ENCODE measurements at regions not wholly inside any gene's neighbourhood (a gene's known extent, or its start where the extent isn't known, plus 50 kb on each side); places are given as distances from the start of the nearest gene placed in this dataset.

DNA sequence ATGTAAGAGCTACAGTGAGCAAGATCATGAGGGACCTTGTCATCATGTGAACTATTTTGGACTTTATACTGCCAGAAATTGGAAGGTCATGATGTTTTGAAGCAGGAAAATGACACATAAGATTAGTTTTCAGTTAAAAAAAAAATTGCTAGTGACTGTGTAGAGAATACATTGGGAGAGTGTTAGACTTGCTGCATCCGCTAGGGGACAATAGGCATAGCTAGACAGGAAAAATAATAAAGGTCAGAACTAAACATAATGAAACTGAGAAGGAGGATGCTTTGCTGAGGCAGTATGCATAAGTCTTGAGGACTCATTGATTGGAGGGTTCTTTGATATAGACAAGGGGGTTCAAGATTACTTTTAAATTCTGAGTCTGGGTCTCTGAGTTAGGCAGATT lies 275.8 kb upstream of the KCNH8 start:
- CTCF ChIA-PET = interaction anchor here (0.7 to 1.4 kb wide), 2 partner anchors 116 to 1005 kb away, joined by 3 to 4 read pairs; no protein-coding TSS in a partner anchor
- H3K9me3 ChIP-seq (ENCODE audit: control insufficient read depth, insufficient read depth, low read depth, low read length) = no peaks in the 10 kb centered on the region
- no peak overlapping the region for H3K4me3 ChIP-seq (ENCODE audit: low read depth, low read length)
- no peaks in the 10 kb centered on the region for H3K4me1 ChIP-seq (ENCODE audit: control insufficient read depth, insufficient read depth, low read length)
- H3K36me3 ChIP-seq (ENCODE audit: control insufficient read depth in 2 of 2, insufficient read depth in 1 of 2, low read length in 2 of 2) = no peaks in the 10 kb centered on the region
- TF ChIP-seq TCF7L2 (IDR thresholded peaks at IDR 0.05; ENCODE audit: borderline replicate concordance, low read depth, low read length) = no peak
- no peak for TF ChIP-seq YY1 (tag by site-specific recombination; IDR thresholded peaks at IDR 0.05)
- POLR2A ChIA-PET = no interaction called here
- H3K27ac ChIP-seq (ENCODE audit: extremely low read depth, low read depth, low read length) = no peak overlapping the region

DNA sequence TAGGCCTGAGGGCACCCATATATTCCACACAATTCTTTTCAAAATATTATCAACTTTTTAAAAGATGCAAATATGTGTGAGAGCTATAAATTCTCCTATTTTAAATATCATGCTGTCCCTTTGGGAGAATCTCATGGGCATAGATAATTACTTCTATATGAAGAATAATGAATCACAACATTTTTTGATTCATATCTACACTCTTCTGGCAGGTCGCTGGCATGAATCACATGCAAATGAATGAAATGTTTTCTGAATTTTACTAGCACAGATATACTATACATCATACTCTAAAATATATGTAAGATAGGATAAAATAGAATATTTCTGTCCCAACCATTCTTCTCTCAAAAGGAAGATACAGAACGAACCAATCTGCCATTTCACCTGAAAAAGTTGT lies 277.7 kb upstream of the KCNH8 start:
- H3K4me3 ChIP-seq (ENCODE audit: low read depth, low read length) = no peak overlapping the region
- no peak overlapping the region for H3K27ac ChIP-seq (ENCODE audit: extremely low read depth, low read depth, low read length)
- CTCF ChIA-PET = no interaction called here
- POLR2A ChIA-PET = no interaction called here
- H3K36me3 ChIP-seq (ENCODE audit: control insufficient read depth in 2 of 2, insufficient read depth in 1 of 2, low read length in 2 of 2) = no peaks in the 10 kb centered on the region
- H3K4me1 ChIP-seq (ENCODE audit: control insufficient read depth, insufficient read depth, low read length) = no peaks in the 10 kb centered on the region
- TF ChIP-seq ZNF433 (tag by site-specific recombination; IDR thresholded peaks at IDR 0.05; ENCODE audit: low read depth) = no peak
- no peaks in the 10 kb centered on the region for H3K9me3 ChIP-seq (ENCODE audit: control insufficient read depth, insufficient read depth, low read depth, low read length)

GRCh38 chr3:18870074-18870640 lies 278.2 kb upstream of the KCNH8 start:
- Histone ChIP-seq H3K4me1 (ENCODE audit: control insufficient read depth, insufficient read depth, low read length) (no peaks in the 10 kb centered on the region), H3K27ac (ENCODE audit: extremely low read depth, low read depth, low read length) (no peak overlapping the region), H3K4me3 (ENCODE audit: low read depth, low read length) (no peak overlapping the region), H3K9me3 (ENCODE audit: control insufficient read depth, insufficient read depth, low read depth, low read length) (no peaks in the 10 kb centered on the region), H3K36me3 (ENCODE audit: control insufficient read depth in 2 of 2, insufficient read depth in 1 of 2, low read length in 2 of 2) (no peaks in the 10 kb centered on the region)
- ChIA-PET CTCF (no interaction called here), POLR2A (no interaction called here)
- TF ChIP-seq ZNF324 (tag by site-specific recombination; IDR thresholded peaks at IDR 0.05) (no peak), ZNF366 (tag by site-specific recombination; conservative IDR thresholded peaks at IDR 0.05) (no peak), ZNF580 (tag by site-specific recombination; IDR thresholded peaks at IDR 0.05) (no peak), KLF1 (tag by site-specific recombination; IDR thresholded peaks at IDR 0.05) (no peak), PRDM4 (tag by site-specific recombination; IDR thresholded peaks at IDR 0.05) (no peak), ZNF843 (tag by site-specific recombination; IDR thresholded peaks at IDR 0.05) (no peak), ZNF837 (tag by site-specific recombination; IDR thresholded peaks at IDR 0.05) (no peak), KLF10 (tag by site-specific recombination; IDR thresholded peaks at IDR 0.05) (no peak), WT1 (tag by site-specific recombination; IDR thresholded peaks at IDR 0.05) (no peak), ZNF398 (tag by site-specific recombination; IDR thresholded peaks at IDR 0.05) (no peak)
- TF ChIP-seq, protein P1, sequence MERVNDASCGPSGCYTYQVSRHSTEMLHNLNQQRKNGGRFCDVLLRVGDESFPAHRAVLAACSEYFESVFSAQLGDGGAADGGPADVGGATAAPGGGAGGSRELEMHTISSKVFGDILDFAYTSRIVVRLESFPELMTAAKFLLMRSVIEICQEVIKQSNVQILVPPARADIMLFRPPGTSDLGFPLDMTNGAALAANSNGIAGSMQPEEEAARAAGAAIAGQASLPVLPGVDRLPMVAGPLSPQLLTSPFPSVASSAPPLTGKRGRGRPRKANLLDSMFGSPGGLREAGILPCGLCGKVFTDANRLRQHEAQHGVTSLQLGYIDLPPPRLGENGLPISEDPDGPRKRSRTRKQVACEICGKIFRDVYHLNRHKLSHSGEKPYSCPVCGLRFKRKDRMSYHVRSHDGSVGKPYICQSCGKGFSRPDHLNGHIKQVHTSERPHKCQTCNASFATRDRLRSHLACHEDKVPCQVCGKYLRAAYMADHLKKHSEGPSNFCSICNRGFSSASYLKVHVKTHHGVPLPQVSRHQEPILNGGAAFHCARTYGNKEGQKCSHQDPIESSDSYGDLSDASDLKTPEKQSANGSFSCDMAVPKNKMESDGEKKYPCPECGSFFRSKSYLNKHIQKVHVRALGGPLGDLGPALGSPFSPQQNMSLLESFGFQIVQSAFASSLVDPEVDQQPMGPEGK (tag by site-specific recombination; IDR thresholded peaks at IDR 0.05) = no peak

Measured in HEK293 (cell line).